Fibroblast of lung (primary cell): ENCODE measurements at regions not wholly inside any gene's neighbourhood (a gene's known extent, or its start where the extent isn't known, plus 50 kb on each side); places are given as distances from the start of the nearest gene placed in this dataset.

Experiments used
- DNase-seq, 2 donors: peaks; one replicate each; pipeline versions ENCODE4 v3.0.0 to v3.0.0-alpha.2; 2010; ENCODE audit warnings: low read depth in 2 of 2
- H2AFZ ChIP-seq: 2 replicates; pipeline ENCODE4 v1.5.1; 2012; ENCODE audit warnings: low read length, control low read depth, inconsistent platforms
- H3K27ac ChIP-seq: 2 replicates; pipeline ENCODE4 v1.5.1; 2011; ENCODE audit warnings: low read length, control low read depth; ENCODE audit not compliant: insufficient read depth
- H3K27me3 ChIP-seq: 2 replicates; pipeline ENCODE4 v1.5.1; 2011; ENCODE audit warnings: mild to moderate bottlenecking, low read length; ENCODE audit not compliant: control insufficient read depth, insufficient read depth
- H3K36me3 ChIP-seq: 2 replicates; pipeline ENCODE4 v1.5.1; 2011; ENCODE audit warnings: low read length; ENCODE audit not compliant: control insufficient read depth, insufficient read depth
- H3K4me1 ChIP-seq: 2 replicates; pipeline ENCODE4 v1.5.1; 2011; ENCODE audit warnings: low read length; ENCODE audit not compliant: control insufficient read depth, insufficient read depth; ENCODE audit errors: extremely low read depth
- H3K4me2 ChIP-seq: 2 replicates; pipeline ENCODE4 v1.5.1; 2011; ENCODE audit warnings: low read length, control low read depth; ENCODE audit not compliant: insufficient read depth; ENCODE audit errors: extremely low read depth
- H3K4me3 ChIP-seq, 4 experiments: fragments of 200-600 bp in 1 of 4; sonication (generic) in 1 of 4; replicated peaks in 1 of 4; 2 replicates each; pipeline ENCODE4 v1.5.1; 2011 to 2016; ENCODE audit warnings: low read length in 4 of 4, low read depth in 3 of 4, mild to moderate bottlenecking in 3 of 4, control low read depth in 2 of 4, inconsistent platforms in 1 of 4, mixed read lengths in 1 of 4; ENCODE audit not compliant: insufficient read depth in 1 of 4; ENCODE audit errors: control extremely low read depth in 1 of 4
- H3K79me2 ChIP-seq: 2 replicates; pipeline ENCODE4 v1.5.1; 2012; ENCODE audit warnings: mild to moderate bottlenecking, low read length, inconsistent platforms; ENCODE audit not compliant: control insufficient read depth, insufficient read depth
- H3K9ac ChIP-seq: 2 replicates; pipeline ENCODE4 v1.5.1; 2011; ENCODE audit warnings: mild to moderate bottlenecking, low read length, control low read depth; ENCODE audit not compliant: insufficient read depth
- H3K9me3 ChIP-seq: 2 replicates; pipeline ENCODE4 v1.5.1; 2012; ENCODE audit warnings: low read depth, low read length; ENCODE audit not compliant: control insufficient read depth, insufficient read depth
- H4K20me1 ChIP-seq: 2 replicates; pipeline ENCODE4 v1.5.1; 2011; ENCODE audit warnings: low read length; ENCODE audit not compliant: control insufficient read depth, insufficient read depth; ENCODE audit errors: extremely low read depth
- EZH2 ChIP-seq: IDR thresholded peaks from 2 replicates; pipeline ENCODE4 v1.5.1; 2012; ENCODE audit warnings: low read length, control low read depth, mild to moderate bottlenecking; ENCODE audit errors: missing control alignments
- TF ChIP-seq, protein P1 (sequence below), 2 donors: IDR thresholded peaks in 1 of 2; conservative IDR thresholded peaks in 1 of 2; 1 replicate in 1 of 2; 2 replicates in 1 of 2; pipeline ENCODE4 v1.5.1; 2011 to 2012; ENCODE audit warnings: low read length in 2 of 2, control low read depth in 1 of 2, inconsistent platforms in 1 of 2, low read depth in 1 of 2, mild to moderate bottlenecking in 1 of 2

DNA sequence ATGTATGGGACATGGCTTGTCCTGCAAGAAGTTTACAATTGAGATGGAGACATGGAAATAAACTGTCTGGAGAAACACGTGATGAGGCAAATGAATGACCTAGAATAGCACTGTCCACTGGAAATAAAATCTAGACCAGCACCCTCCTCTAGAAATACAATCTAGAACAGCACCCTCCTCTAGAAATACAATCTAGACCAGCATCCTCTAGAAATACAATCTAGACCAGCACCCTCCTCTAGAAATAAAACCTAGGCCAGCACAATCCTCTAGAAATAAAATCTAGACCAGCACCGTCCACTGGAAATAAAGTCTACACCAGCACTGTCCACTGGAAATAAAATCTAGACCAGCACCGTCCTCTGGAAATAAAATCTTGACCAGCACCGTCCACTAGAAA, 69.2 kb upstream of the RFLNA start:
- DNase-seq, result no peak
- H4K20me1 ChIP-seq, result no peaks in the 10 kb centered on the region
- no peaks in the 10 kb centered on the region for H3K79me2 ChIP-seq
- H3K36me3 ChIP-seq, result no peaks in the 10 kb centered on the region
- H3K27ac ChIP-seq, result no peak overlapping the region
- TF ChIP-seq, protein P1, sequence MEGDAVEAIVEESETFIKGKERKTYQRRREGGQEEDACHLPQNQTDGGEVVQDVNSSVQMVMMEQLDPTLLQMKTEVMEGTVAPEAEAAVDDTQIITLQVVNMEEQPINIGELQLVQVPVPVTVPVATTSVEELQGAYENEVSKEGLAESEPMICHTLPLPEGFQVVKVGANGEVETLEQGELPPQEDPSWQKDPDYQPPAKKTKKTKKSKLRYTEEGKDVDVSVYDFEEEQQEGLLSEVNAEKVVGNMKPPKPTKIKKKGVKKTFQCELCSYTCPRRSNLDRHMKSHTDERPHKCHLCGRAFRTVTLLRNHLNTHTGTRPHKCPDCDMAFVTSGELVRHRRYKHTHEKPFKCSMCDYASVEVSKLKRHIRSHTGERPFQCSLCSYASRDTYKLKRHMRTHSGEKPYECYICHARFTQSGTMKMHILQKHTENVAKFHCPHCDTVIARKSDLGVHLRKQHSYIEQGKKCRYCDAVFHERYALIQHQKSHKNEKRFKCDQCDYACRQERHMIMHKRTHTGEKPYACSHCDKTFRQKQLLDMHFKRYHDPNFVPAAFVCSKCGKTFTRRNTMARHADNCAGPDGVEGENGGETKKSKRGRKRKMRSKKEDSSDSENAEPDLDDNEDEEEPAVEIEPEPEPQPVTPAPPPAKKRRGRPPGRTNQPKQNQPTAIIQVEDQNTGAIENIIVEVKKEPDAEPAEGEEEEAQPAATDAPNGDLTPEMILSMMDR (conservative IDR thresholded peaks at IDR 0.05 in 1 of 2, IDR thresholded peaks at IDR 0.05 in 1 of 2; ENCODE audit: low read depth in 1 of 2, low read length in 2 of 2), result no peak
- TF ChIP-seq EZH2, result no peak
- H3K4me1 ChIP-seq, result no peaks in the 10 kb centered on the region
- no peaks in the 10 kb centered on the region for H3K27me3 ChIP-seq
- no peak overlapping the region for H2AFZ ChIP-seq
- H3K4me3 ChIP-seq, result no peak overlapping the region
- no peaks in the 10 kb centered on the region for H3K9me3 ChIP-seq
- H3K4me2 ChIP-seq, result no peak overlapping the region
- no peak overlapping the region for H3K9ac ChIP-seq

DNA sequence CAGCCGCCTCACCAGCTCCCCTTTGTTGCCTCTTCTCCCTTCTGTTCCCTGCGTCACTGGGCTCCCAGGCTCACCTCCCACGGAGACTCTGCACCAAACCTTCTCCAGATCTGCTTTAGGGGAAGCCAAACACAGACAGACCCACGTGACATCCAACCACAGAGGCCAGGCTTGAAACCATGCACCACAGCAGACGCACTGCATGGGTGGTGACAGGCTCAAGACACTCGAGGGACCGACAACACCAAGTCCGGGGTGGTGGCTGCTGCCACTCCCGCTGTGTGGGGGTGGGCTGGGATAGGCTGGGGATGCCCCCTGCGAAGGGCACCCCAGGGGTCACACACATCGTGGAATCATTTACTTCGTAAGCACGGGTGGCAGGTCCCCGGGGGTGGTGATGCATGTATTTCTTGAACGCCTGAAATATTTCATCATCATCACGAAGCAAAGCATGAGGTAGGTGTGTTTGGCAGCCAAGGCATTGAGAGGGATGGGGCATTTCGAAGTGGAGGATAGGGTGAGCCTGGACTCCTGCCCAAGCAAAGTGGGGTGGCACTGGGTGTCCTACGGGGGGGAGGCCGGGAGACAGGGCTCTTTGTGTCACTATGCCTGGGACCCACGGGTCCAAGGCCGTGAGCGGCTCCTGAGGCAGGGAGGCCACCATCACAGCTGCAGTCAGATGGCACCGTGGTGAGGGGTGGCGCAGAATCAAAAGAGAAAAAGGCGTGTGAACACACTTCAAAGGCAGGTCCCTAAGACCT, 66.8 kb upstream of the RFLNA start:
- DNase-seq, result no peak
- Histone ChIP-seq H3K4me2 (no peak overlapping the region), H3K27me3 (no peaks in the 10 kb centered on the region), H3K4me3 (no peak overlapping the region), H3K9me3 (no peaks in the 10 kb centered on the region), H3K4me1 (no peaks in the 10 kb centered on the region), H3K27ac (no peak overlapping the region), H2AFZ (no peak overlapping the region), H3K9ac (no peak overlapping the region), H3K79me2 (no peaks in the 10 kb centered on the region), H3K36me3 (no peaks in the 10 kb centered on the region), H4K20me1 (no peaks in the 10 kb centered on the region)
- TF ChIP-seq, protein P1 (conservative IDR thresholded peaks at IDR 0.05 in 1 of 2, IDR thresholded peaks at IDR 0.05 in 1 of 2; ENCODE audit: low read depth in 1 of 2, low read length in 2 of 2), result no peak
- no peak for TF ChIP-seq EZH2

DNA sequence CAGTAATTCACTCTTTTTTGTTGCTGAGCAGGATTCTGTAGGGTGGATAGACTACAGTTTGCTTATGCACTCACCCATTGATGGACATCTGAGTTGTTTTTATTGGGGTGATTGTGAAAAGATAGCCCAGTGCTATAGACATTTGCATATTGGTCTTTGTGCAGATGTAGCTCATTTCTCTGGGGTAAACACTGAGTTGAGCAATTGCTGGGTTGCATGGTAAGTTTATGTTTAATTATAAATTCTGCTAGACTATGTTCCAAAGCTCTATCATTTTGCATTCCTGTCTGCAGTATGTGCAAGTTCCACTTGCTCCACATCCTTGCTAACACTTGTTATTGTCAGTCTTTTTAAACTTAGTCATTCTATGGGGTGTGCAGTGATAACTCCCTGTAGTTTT, 65.4 kb upstream of the RFLNA start:
- DNase-seq, result no peak
- Histone ChIP-seq H3K27me3 (no peaks in the 10 kb centered on the region), H3K9ac (no peak overlapping the region), H3K4me2 (no peak overlapping the region), H3K4me3 (no peak overlapping the region), H3K27ac (no peak overlapping the region), H3K4me1 (no peaks in the 10 kb centered on the region), H4K20me1 (no peaks in the 10 kb centered on the region), H3K9me3 (no peaks in the 10 kb centered on the region), H3K36me3 (no peaks in the 10 kb centered on the region), H2AFZ (no peak overlapping the region), H3K79me2 (no peaks in the 10 kb centered on the region)
- TF ChIP-seq, protein P1 (conservative IDR thresholded peaks at IDR 0.05 in 1 of 2, IDR thresholded peaks at IDR 0.05 in 1 of 2; ENCODE audit: low read depth in 1 of 2, low read length in 2 of 2), result no peak
- TF ChIP-seq EZH2, result no peak
